Neutrophil (primary cell): ENCODE measurements at regions not wholly inside any gene's neighbourhood (a gene's known extent, or its start where the extent isn't known, plus 50 kb on each side); places are given as distances from the start of the nearest gene placed in this dataset.

Experiments used
- H3K27ac ChIP-seq: fragments of 200-600 bp; sonication (generic); 2 replicates; pipeline ENCODE4 v1.5.1; 2016; ENCODE audit warnings: mild to moderate bottlenecking, moderate library complexity
- H3K27me3 ChIP-seq: fragments of 200-600 bp; sonication (generic); 2 replicates; pipeline ENCODE4 v1.6.0; 2016; ENCODE audit warnings: mild to moderate bottlenecking
- H3K36me3 ChIP-seq: fragments of 200-600 bp; sonication (generic); 2 replicates; pipeline ENCODE4 v1.5.1; 2017
- H3K4me1 ChIP-seq, 2 experiments: fragments of 200-600 bp in 1 of 2; sonication (generic) in 1 of 2; 1 replicate in 1 of 2; 2 replicates in 1 of 2; pipeline versions ENCODE4 v1.5.1 to v1.6.1; 2013 to 2016; ENCODE audit warnings: low read depth in 1 of 2, low read length in 1 of 2, mild to moderate bottlenecking in 1 of 2, moderate library complexity in 1 of 2; ENCODE audit not compliant: control insufficient read depth in 1 of 2, insufficient read depth in 1 of 2
- H3K4me3 ChIP-seq, 2 experiments: fragments of 200-600 bp in 1 of 2; sonication (generic) in 1 of 2; 1 replicate in 1 of 2; 2 replicates in 1 of 2; pipeline ENCODE4 v1.5.1; 2013 to 2016; ENCODE audit warnings: low read depth in 1 of 2, low read length in 1 of 2, mild to moderate bottlenecking in 1 of 2, moderate library complexity in 1 of 2
- H3K9me3 ChIP-seq: fragments of 200-600 bp; sonication (generic); 2 replicates; pipeline ENCODE4 v1.5.1; 2016
- TF ChIP-seq, protein P1 (sequence below): fragments of 200-600 bp; sonication (generic); IDR thresholded peaks from 2 replicates; pipeline ENCODE4 v1.5.1; 2016; ENCODE audit warnings: antibody characterized with exemption

DNA sequence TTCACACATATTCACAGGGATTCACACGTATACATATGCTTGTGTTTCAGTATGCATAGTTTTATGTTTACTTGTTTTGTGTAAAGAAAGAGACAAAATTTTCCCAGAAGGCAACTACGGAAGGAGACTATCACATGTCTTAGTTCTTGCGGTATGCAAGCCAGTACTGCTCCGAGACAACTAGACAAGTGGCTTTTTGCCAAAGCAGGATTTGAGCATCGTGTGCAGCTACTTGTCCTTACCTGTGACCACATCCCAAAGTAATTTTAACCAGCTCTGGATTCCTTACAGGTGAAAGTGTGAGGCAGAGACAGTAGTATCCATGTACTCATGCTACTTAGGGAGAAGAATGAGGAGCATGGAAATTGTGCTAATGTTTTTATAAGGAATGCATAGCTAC, 591.4 kb upstream of the NR2F2 start:
- H3K4me3 ChIP-seq, result no peak overlapping the region
- TF ChIP-seq, protein P1, sequence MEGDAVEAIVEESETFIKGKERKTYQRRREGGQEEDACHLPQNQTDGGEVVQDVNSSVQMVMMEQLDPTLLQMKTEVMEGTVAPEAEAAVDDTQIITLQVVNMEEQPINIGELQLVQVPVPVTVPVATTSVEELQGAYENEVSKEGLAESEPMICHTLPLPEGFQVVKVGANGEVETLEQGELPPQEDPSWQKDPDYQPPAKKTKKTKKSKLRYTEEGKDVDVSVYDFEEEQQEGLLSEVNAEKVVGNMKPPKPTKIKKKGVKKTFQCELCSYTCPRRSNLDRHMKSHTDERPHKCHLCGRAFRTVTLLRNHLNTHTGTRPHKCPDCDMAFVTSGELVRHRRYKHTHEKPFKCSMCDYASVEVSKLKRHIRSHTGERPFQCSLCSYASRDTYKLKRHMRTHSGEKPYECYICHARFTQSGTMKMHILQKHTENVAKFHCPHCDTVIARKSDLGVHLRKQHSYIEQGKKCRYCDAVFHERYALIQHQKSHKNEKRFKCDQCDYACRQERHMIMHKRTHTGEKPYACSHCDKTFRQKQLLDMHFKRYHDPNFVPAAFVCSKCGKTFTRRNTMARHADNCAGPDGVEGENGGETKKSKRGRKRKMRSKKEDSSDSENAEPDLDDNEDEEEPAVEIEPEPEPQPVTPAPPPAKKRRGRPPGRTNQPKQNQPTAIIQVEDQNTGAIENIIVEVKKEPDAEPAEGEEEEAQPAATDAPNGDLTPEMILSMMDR, result no peak
- H3K9me3 ChIP-seq, result no peaks in the 10 kb centered on the region
- no peaks in the 10 kb centered on the region for H3K36me3 ChIP-seq
- no peaks in the 10 kb centered on the region for H3K4me1 ChIP-seq
- no peak overlapping the region for H3K27ac ChIP-seq
- no peaks in the 10 kb centered on the region for H3K27me3 ChIP-seq

DNA sequence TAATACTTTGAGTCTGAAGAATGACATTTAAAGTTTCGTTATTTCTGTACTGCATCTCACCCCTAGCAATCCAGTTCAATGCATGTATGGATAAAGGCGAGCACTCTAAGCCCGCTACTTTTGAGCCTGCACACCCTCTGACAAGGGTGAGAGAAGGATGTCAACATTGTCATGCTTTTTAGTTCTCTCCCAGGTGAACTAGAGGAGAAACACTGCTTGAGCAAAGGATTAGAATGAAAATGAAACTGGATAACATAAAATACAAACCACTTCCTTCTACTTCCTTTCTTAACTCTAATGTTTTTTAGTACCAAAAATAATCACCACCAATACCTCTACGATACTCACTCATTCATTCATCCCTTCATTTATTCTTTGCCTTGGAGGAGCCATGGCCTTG, 588.7 kb upstream of the NR2F2 start:
- no peak overlapping the region for H3K27ac ChIP-seq
- H3K27me3 ChIP-seq, result no peaks in the 10 kb centered on the region
- TF ChIP-seq, protein P1, result no peak

GRCh38 chr15:95742256-95742655, 588.2 kb upstream of the NR2F2 start:
- TF ChIP-seq, protein P1, result no peak
- Histone ChIP-seq H3K27me3 (no peaks in the 10 kb centered on the region), H3K4me3 (no peak overlapping the region), H3K4me1 (no peaks in the 10 kb centered on the region), H3K9me3 (no peaks in the 10 kb centered on the region), H3K36me3 (no peaks in the 10 kb centered on the region), H3K27ac (no peak overlapping the region)

More for the DNA sequence above, 588.7 kb upstream of the NR2F2 start:
- H3K4me3 ChIP-seq, result no peak overlapping the region
- H3K4me1 ChIP-seq, result no peaks in the 10 kb centered on the region
- H3K36me3 ChIP-seq, result no peaks in the 10 kb centered on the region
- H3K9me3 ChIP-seq, result no peaks in the 10 kb centered on the region

DNA sequence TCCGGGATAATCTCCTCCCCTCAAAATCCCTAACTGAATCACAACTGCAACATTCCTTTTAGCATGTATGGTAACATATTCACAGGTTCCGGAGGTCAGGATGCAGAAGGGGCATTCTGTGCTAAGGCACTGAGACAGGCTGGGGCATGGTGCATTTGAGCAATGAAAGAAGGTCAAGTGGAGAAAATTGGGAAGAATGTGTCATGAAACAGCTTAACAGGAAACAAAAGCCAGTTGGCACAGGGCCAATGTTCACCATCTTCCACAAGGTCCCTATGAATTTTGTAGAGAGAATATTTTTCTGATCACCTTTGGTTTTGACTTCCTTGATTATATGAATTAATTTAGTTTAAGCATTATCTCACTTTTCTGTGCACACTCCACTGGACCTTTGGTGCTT, 587.7 kb upstream of the NR2F2 start:
- Histone ChIP-seq H3K4me3 (no peak overlapping the region), H3K4me1 (no peaks in the 10 kb centered on the region), H3K27ac (no peak overlapping the region), H3K9me3 (no peaks in the 10 kb centered on the region), H3K36me3 (no peaks in the 10 kb centered on the region), H3K27me3 (no peaks in the 10 kb centered on the region)
- TF ChIP-seq, protein P1, result no peak

DNA sequence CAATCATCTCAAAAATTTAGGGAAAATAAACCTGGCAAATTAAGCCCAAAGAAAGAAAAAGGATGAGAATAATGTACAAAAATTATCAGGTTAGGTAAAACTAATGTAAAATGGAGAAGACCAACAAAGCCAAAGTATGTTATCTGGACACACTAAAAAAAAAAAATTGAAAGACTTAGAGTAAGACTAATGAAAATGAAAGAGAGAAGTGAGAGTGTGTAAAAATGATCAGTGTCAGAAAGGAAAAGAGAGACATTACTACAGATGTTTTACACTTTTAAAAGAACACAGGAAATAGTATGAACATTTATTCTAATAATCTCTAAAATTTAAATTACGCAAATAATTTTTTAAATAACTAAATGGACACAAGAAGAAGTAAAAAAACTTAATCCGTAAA, 573.3 kb upstream of the NR2F2 start:
- no peaks in the 10 kb centered on the region for H3K4me1 ChIP-seq
- H3K36me3 ChIP-seq, result no peaks in the 10 kb centered on the region
- H3K27ac ChIP-seq, result no peak overlapping the region
- H3K4me3 ChIP-seq, result no peak overlapping the region
- no peaks in the 10 kb centered on the region for H3K9me3 ChIP-seq
- no peaks in the 10 kb centered on the region for H3K27me3 ChIP-seq
- TF ChIP-seq, protein P1, result no peak

DNA sequence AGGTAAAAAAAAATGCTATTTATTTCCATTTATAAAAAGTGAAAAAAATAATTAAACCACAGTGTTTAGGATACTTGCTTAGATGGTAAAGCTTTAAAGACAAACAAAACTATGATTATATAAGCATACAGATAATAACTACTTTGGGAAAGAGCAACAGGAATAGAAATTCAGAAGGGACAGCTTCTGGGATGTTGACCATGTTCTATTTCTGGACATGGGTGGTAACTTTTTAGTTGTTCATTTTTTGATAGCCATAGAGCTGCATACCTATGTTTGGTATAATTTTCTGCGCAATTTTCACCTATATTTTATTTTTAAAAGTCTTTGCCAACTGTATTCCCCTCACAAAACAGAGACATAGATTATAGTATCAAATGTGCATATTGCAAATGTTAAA, 572.0 kb upstream of the NR2F2 start:
- H3K4me1 ChIP-seq, result no peaks in the 10 kb centered on the region
- no peak overlapping the region for H3K27ac ChIP-seq
- no peaks in the 10 kb centered on the region for H3K36me3 ChIP-seq
- no peaks in the 10 kb centered on the region for H3K27me3 ChIP-seq
- H3K4me3 ChIP-seq, result no peak overlapping the region
- H3K9me3 ChIP-seq, result no peaks in the 10 kb centered on the region
- TF ChIP-seq, protein P1, result no peak
